ENCODE measurements at regions not wholly inside any gene's neighbourhood (a gene's known extent, or its start where the extent isn't known, plus 50 kb on each side); places are given as distances from the start of the nearest gene placed in this dataset.
"Not testable (repeated sequence)": the region's sequence is repeated elsewhere in the genome, so short reads cannot be mapped to it uniquely, and the experiment has no call there.

DNA sequence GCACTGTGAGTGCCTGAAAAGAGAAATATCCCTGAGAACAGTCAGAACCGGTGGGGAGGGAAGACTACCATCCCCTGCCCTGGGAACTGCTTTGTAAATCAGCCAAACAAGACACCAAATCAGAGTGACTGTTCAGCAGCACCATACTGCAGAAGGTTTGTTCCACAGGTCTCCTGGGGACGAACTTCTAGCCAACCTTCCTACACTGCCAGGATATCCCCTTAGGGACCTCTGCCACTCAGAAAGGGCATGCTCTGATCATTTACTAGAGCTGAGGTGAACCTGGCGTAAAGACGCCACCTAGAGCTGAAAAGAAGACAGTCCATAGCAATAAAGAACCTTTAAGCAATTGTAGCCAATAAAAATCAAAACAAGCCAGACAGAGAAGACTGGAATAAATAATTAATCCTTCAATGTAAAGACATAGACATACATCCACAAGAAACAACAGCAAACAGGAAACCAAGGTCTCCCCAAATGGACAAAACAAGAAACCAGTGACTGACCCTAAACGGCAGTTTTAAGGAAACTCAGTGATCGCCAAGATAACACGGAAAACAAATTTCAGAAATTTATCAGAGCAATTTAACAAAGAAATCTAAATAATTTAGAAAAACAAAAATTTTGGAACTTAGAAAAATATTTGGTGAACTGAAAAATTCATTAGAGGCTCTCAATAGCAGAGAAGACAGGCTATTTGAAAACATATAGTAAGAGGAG is 228.1 kb upstream of the AMIGO2 start:
- no peak for DNase-seq (ENCODE audit: low read depth)

DNA sequence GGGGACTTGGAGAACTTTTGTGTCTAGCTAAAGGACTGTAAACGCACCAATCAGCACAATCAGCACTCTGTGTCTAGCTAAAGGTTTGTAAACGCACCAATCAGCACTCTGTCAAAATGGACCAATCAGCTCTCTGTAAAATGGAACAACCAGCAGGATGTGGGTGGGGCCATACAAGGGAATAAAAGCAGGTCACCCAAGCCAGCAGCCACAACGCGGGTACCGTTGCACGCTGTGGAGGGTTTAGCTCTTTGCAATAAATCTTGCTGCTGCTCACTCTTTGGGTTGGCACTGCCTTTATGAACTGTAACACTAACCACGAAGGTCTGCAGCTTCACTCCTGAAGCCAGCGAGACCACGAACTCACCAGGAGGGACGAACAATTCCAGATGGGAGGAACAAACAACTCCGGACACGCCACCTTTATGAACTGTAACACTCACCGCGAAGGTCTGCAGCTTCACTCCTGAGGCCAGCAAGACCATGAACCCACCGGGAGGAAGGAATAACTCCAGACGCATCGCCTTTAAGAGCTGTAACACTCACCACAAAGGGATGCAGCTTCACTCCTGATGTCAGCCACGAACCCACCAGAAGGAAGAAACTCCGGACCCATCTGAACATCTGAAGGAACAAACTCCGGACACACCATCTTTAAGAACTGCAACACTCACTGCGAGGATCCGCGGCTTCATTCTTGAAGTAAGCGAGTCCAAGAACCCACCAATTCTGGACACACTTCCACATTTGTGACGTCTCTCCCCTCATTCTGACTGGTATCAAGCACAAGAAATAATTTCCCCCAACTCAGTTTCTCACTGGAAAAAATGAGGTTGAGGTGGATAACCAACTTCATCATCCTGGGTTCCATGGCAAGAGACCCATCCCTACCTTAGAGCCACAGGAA is 227.3 kb upstream of the AMIGO2 start:
- not testable (repeated sequence) for DNase-seq (ENCODE audit: low read depth)

DNA sequence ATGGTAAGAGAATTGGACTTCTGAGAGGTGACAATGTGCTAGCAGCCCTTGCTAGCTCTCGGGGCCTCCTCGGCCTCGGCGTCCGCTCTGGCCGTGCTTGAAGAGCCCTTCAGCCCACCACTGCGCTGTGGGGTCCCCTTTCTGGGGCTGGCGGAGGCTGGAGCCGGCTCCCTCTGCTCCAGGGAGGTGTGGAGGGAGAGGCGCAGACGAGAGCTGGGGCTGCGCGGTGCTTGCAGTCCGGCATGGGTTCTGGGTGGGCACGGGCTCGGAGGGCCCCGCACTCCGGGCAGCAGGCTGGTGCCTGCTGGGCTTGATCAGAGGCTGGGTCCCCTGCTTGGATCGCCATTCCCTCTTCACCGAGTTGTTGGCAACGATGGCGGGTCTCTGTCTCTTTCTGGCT is 226.4 kb upstream of the AMIGO2 start:
- no peak for DNase-seq (ENCODE audit: low read depth)

DNA sequence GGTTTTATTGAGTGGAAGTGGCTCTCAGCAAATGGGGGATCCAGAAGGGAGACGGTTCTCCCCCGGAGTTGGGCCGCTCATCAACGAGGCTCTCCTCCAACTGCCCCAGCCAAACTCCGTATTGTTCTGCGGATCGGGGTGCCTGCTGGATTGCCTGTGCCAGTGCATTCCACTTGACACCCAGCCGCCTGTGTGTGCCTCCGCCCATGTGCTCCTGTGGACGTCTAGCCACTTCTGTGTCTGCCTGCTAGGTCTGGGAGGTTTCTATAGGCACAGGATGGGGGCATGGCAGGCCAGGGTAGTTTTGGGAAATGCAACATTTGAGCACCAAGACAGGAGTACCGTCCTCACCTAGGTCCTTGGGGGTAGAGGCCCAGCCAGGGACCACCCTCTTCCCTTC is 225.7 kb upstream of the AMIGO2 start:
- no peak for DNase-seq (ENCODE audit: low read depth)

DNA sequence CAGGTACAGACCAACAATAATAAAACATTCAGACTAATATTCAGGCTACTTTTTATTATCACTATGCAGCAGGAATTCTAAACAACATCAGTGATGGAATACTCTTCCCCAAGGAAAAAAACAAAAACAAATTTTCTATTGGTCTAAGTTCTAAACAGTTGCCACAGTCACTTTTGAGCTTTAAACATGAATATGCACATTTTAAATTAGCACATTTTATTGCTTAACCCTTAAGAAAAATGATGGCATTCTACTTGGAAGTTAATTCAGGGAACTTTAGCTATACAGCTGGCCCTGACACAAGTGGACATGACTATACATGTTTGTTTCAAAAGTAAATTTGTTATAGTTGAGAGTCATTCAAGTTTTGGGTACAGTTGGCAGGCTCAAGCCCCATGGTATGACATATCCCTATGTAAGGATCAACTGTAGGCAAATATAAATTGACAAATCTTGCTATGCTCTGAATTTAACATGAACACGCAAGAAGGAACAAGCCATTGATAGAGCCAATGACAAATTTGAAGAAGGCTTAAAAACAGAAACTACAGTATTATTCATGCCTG is 224.3 kb upstream of the AMIGO2 start:
- no peak for DNase-seq (ENCODE audit: low read depth)

DNA sequence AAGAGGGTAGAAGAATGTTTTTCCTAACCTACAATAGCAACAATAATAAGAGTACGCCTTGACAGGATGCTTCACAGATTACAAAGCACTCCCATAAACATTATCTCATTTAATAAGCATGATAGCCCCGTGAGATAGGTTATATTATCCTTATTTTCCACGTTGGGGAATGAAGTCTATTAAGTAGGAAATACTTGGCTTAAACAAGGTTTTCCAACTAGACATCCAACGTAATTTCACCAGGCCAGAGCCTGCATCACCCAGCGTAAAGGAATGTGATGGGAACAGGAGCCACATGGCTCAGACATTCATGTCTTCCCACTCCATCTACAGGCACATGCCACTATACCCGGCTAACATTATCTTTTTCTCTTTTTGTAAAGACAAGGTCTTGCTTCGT is 223.4 kb upstream of the AMIGO2 start:
- no peak for DNase-seq (ENCODE audit: low read depth)

DNA sequence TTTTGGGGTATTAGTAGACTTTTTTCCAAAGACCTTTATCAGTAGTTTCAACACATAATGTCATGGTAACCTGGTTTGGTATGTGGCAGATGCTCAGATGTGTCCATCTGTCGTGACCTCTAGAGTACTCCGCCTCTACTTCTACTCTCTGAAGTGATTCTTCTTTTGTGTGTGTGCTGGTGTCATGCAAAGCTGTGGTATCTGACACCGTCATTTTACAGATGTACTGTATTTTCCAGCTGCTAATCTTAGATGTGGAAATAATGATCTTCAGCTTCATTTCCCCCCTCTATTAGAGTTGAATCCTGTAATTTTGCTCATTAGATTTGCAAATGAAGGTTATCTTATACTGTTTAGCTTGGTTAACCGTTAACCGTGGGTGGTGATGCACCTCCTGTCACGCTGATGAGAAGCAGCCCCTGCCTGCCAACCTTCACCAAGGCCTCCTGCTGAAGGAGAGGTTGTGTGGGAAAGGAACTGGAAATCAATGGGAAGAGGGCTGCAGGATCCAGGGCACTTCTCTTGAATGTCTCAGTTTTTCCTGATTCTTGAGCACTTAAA is 222.4 kb upstream of the AMIGO2 start:
- no peak for DNase-seq (ENCODE audit: low read depth)

DNA sequence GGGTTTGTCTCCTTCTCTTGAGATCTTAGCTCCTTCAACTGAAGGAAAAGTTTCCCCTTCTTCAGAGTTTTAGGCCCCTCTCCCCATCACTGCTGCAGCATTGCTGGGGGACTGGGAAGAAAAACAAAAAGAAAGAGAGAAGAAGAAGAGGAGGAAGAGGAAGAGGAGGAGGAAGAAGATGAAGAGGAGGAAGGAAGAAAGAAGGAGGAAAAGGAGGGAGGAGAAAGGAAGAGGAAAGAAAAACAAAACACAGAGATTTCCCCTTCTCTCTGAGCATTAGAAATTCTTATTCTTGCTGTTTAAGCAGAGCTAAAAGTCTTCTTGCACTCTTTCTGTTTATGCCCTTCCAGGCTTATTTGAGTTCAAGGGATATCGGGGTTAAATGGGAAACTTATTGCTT is 219.8 kb upstream of the AMIGO2 start:
- no peak for DNase-seq (ENCODE audit: low read depth)

DNA sequence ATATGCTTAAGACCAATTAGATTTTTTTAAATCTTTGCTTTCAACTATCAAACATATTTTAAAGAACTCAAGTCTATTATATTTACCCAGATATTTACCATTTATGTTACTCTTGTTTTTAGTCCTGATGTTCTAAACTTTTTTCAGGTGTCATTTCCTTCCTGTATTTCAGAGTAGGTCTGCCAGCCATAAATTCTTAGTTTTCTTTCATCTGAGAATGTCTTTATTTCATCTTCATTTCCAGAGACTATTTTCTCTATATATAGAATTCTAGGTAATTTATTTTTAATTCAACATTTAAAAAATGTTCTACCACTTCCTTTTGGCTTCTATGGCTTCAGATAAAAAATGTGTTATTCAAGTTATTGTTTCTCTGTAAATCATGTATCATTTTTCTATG is 218.2 kb upstream of the AMIGO2 start:
- no peak for DNase-seq (ENCODE audit: low read depth)

DNA sequence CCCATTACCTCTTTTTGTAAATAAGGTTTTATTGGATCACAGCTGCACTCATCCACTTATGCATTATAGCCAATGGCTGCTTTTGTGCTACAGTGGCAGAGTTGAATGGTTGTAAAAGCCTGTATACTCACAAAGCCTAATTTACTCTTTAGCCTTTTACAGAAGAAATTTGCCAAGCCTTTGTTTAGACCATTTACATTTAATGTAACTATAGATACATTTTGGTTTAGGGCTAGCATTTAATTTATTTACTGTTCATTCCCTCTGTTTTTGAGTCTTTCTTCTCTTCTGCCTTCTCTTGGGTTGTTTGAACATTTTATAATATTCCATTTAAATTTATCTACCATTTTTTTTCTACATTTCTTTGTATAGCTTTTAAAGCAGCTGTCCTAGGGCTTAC is 217.1 kb upstream of the AMIGO2 start:
- no peak for DNase-seq (ENCODE audit: low read depth)

DNA sequence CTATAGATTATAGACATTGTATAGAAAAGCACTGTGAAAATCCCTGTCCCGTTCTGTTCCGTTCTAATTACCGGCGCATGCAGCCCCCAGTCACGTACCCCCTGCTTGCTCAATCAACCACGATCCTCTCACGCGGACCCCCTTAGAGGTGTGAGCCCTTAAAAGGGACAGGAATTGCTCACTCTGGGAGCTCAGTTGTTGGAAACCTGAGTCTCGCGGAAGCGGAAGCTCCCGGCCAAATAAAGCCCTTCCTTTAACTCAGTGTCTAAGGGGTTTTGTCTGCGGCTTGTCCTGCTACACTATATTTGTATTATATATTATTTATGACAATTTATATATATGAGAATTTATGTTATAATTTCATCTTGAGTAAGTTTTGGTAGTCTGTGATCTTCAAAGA is 213.6 kb upstream of the AMIGO2 start:
- DNase-seq (ENCODE audit: low read depth): no peak

DNA sequence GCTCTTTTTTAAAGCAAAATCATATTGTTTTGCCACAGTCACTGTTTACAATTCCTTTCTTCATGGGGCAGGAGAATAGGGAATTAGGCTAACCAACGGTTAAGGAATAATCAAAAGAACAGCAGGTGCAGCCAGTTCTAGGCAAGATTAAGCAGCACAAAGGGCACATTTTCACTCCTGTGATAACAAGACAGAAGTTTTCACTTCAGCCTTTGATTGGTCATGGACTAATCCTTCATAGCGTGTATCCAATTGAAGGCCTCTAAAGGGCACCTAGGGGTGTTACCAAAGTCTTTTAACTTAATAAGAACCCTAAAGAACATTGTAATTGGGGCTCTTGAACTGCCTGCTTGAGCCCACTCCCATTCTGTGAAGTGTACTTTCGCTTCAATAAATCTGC is 206.9 kb upstream of the AMIGO2 start:
- no peak for DNase-seq (ENCODE audit: low read depth)
